Fibroblast of mammary gland (primary cell): ENCODE measurements at regions not wholly inside any gene's neighbourhood (a gene's known extent, or its start where the extent isn't known, plus 50 kb on each side); places are given as distances from the start of the nearest gene placed in this dataset.

Source experiments
- DNase-seq: peaks from one replicate; pipeline ENCODE4 v3.0.0-alpha.2; 2010; ENCODE audit warnings: low read depth
- H3K4me3 ChIP-seq: 2 replicates; pipeline ENCODE4 v1.5.1; 2011; ENCODE audit warnings: low read depth, mild to moderate bottlenecking, low read length, moderate library complexity; ENCODE audit not compliant: control insufficient read depth
- TF ChIP-seq, protein P1 (sequence below): conservative IDR thresholded peaks from 2 replicates; pipeline ENCODE4 v1.5.1; 2011; ENCODE audit warnings: low read depth, low read length, inconsistent platforms; ENCODE audit not compliant: control insufficient read depth, insufficient read depth

DNA sequence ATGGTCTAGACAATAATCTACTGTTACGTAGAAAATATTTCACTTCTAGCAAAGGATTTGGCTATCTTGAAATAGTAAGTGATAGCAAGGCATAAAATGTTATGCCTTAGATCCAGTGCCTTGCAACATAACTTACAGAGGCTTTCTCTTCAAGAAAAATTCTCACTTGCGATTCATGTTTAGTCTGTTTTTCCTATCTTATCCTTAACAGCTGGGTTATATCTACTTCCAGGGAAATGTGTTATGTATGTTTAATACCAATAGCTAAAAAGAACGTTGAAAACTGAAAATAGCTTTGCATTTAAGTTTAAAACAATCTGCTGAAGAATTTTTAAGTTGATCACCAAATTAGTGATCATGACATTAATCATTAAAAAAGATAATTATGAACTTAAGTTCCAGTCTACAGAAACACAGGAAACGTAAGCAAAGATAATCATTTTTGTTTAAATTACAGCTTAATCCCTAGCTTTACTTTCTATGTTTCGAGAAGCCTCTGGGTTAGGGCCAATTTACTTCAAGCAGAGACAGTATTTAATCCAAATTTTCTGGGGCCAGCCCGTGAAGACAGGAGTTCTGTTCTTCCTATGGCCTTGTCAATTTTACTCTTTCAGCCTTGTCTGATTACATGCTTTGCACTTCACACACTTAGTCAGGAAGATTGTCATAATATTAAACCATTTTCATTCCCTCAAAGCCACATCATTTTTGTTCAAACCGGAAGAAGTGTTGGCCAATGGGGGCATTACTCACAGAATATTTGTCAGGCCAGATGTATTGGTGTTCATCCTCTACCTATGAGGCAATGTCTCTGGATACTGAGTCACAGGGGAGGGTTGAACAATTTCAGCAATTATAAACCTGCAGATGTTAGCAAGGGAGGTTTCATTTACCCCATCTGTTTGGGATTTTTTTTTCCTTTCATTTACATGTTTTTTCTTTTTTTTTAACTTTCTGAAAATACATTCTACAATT is 1132.9 kb upstream of the ZEB2 start:
- TF ChIP-seq, protein P1, sequence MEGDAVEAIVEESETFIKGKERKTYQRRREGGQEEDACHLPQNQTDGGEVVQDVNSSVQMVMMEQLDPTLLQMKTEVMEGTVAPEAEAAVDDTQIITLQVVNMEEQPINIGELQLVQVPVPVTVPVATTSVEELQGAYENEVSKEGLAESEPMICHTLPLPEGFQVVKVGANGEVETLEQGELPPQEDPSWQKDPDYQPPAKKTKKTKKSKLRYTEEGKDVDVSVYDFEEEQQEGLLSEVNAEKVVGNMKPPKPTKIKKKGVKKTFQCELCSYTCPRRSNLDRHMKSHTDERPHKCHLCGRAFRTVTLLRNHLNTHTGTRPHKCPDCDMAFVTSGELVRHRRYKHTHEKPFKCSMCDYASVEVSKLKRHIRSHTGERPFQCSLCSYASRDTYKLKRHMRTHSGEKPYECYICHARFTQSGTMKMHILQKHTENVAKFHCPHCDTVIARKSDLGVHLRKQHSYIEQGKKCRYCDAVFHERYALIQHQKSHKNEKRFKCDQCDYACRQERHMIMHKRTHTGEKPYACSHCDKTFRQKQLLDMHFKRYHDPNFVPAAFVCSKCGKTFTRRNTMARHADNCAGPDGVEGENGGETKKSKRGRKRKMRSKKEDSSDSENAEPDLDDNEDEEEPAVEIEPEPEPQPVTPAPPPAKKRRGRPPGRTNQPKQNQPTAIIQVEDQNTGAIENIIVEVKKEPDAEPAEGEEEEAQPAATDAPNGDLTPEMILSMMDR: no peak
- no peak overlapping the region for H3K4me3 ChIP-seq
- DNase-seq: peak; percentile 94

DNA sequence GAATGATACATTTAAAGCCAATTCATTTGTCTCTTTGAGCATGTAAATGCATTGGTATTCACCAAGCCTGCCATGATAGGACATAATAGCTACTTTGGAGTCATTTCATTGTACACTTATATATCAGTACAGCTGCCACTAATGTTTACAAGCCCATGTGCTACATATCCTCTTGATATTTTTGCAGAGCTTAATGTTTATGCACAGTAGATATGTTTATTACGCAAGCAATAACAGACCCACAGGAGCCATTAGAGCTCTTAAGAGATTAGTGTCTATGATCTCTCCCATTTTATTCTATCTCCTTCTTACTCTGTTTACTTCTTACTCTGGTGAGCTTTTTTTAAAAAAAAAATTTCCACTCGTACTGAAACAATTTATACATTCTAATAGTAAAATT is 1132.1 kb upstream of the ZEB2 start:
- TF ChIP-seq, protein P1: no peak
- no peak overlapping the region for H3K4me3 ChIP-seq
- no peak for DNase-seq

DNA sequence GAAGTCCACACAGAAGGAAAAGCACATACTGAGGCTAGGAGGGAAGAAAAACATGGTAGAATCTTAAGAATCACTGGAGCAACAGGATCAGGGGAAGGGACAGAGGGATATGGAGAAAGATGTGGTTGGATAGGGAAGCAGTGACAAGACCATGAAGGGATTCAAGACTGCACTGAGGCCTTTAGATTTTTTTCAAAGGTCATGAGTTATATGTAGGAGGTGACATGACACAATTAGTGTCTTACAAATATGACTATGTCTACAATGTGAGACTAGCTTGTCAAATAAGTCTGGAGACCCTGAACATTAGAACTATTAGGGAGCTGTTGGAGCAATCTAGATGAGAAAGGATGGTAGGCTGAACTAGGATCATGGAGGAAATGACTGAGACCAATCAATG is 1130.3 kb upstream of the ZEB2 start:
- no peak overlapping the region for H3K4me3 ChIP-seq
- TF ChIP-seq, protein P1: no peak
- no peak for DNase-seq

DNA sequence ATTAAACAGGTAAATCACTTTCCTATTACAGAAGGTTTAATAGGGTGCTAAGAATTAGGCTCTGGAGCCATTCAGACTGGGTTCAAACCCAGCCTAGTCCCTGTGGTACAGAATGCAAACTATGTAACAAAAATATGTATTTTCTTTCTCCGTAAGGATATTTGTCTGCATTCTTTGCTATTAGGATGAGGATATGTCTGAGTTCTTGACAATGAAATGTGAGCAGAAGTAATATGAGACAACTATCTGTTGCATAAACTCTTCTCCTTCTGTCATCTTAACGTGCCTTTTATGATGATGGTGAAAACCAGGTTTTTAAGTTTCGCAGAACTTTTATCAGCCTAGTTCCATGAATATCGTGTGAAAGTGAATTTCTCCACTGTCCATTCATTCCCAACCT is 1129.1 kb upstream of the ZEB2 start:
- DNase-seq: no peak
- TF ChIP-seq, protein P1: no peak

GRCh38 chr2:145644820-145645302 is 1124.9 kb upstream of the ZEB2 start:
- DNase-seq: peak; percentile 3
- TF ChIP-seq, protein P1: no peak
- no peak overlapping the region for H3K4me3 ChIP-seq

More for the DNA sequence above, 1129.1 kb upstream of the ZEB2 start:
- no peak overlapping the region for H3K4me3 ChIP-seq

DNA sequence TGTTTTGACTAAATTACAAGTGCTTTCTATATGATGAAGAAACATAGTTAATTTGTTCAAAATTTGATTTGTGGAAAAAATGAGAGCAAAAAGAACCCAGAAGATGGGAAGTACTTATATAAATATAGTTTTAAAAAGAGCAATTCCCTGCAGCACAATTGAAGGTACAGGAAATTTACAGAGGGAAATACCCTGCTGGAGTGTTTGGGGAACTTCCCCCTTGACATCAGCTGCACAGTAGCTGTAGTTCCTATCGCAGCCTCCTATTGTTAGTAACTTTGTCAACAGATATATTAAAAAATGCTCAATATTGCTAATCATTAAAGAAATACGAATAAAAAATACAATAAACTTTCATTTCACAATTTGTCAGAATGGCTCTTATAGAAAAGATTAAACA is 1118.8 kb upstream of the ZEB2 start:
- TF ChIP-seq, protein P1: no peak
- no peak overlapping the region for H3K4me3 ChIP-seq
- no peak for DNase-seq
